SIG-M5 (cell line): ENCODE measurements at regions not wholly inside any gene's neighbourhood (a gene's known extent, or its start where the extent isn't known, plus 50 kb on each side); places are given as distances from the start of the nearest gene placed in this dataset.
"Not testable (repeated sequence)": the region's sequence is repeated elsewhere in the genome, so short reads cannot be mapped to it uniquely, and the experiment has no call there.

Experiments
- DNase-seq: peaks from one replicate; lab custom pipeline; 2025; lab: John Stamatoyannopoulos, UW

DNA sequence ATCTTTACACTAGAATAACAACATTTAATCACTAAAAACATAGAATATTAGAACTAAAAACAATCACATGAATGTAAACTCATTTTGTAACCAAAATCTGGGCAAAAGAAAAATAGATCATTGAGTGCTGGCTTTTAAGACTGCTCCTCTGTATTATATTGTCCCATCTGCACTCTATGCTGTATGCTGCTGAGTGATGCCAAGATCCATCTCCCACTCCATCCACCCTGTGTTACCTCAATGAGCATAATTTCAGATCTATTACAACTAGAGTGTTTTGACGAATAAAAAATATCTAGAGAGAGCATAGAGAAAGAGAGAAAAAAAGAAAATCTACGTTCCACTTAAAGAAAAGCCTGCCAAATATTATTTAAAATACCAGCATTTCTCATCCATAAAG, 1060.4 kb downstream of the ZPLD1 start:
- no peak for DNase-seq

DNA sequence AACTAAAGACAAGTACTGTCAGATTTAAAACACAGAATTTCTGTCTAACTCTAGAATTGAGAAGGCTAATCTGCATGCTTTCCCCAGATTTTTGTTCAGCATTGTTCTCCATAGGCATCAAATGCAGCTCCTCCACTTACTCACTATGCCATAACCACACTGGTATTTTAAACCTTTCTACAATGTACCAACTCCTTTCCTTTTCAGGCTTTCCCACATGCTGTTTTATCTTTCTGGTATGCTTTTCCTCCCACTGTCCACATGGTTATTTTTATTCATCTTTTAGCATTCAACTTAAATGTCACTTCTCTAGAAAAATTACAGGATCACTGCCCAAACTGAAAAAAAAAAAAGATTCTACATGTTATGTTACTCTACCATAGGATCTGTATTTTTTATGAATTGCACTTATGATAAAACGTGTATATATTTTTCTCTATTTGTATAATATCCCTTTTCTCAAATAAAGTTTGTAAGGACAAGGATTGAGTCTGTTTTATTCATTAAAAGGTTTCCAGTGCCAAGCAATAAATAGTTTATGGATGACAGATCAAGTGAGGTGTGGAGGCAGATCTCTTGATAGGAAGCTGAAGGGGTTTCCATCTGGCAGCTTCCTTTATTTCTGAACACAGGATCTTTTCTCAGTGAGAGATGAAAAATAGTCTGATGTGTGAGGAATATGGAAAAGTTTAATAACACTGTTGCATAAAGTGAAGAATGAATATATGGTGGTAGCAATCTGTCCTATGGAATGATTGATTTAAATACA, 1064.5 kb downstream of the ZPLD1 start:
- no peak for DNase-seq

DNA sequence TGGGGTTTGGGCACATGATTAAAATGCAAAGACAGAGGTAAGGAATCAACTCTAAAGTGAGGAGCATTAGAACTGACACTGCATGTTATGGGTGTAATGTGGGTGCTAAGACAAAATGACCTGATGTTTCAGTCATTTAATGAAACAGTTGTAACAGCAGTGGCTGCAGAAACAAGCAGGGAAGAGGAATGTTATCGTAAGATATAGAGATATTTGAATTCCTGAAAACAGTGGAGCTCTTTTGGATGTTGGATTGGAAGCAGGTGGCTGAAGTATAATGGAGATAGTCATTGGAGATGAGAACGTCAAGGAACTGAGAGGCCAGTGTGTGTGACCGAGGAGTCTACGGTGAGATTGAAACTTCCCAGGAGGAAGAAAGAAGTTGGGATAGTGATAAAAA, 1065.2 kb downstream of the ZPLD1 start:
- DNase-seq: no peak

DNA sequence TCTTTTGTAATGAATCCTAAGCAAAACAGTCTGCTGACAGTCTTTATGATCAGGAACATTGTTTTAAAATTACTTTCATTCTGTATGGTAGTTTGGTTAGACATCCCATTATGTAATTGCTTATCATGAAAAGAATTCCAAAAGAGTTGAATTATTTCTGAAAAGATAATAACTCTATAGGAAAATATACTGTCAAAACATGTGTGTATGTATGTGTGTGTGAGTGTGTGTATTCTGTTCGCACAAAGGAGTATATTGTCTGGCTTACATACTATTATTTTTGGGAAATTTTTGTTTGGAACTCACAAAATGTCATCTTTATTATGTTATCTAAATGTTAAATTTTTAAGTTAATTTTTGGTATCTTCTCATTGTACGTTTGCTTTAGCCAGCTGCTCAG, 1075.9 kb downstream of the ZPLD1 start:
- no peak for DNase-seq

- DNase-seq: no peak
Measured at GRCh38 chr3:103511891-103512290, 1077.1 kb downstream of the ZPLD1 start.

GRCh38 chr3:103512595-103512994, 1077.8 kb downstream of the ZPLD1 start:
- DNase-seq: no peak

GRCh38 chr3:103513003-103513402, 1078.2 kb downstream of the ZPLD1 start:
- no peak for DNase-seq

- DNase-seq: no peak
Measured at GRCh38 chr3:103515116-103515515, 1080.3 kb downstream of the ZPLD1 start.

- no peak for DNase-seq
Measured at GRCh38 chr3:103516950-103517349, 1082.1 kb downstream of the ZPLD1 start.

- DNase-seq: not testable (repeated sequence)
Measured at GRCh38 chr3:103531327-103531726, 1096.5 kb downstream of the ZPLD1 start.

DNA sequence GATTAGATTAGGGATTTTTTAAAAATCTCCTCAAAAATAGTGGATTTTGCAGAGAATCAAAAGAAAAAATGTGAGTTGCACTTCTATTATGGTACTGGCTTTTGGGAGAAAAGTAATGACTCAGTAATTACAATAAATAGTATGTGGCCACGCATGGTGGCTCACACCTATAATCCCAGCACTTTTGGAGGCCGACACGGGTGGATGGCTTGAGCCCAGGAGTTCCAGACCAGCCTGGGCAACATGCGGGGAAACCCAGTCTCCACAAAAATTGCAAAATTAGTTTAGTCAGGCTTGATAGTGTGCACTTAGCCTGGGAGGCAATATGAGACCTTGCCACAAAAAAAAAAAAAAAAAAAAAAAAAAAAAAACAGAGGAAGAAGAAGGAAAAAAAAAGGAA, 1098.2 kb downstream of the ZPLD1 start:
- no peak for DNase-seq

DNA sequence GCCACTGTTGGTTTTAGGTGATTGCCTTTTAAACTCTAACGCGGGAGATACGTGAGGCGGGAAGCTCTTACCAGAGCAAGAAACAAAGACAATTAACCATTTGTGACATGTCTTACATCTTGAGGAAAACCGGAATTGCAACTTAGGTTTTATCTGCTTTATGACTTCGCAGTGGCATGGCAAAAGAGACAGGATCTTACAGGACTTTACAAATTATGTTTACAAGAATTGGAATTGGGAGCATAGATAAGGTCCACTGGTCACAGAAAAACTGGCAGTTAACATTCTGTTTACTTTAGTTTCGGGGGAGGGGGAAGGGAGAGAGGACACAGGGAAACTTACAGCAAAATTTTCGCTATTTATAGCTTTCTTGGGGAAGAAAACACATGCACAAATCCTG, 1119.6 kb downstream of the ZPLD1 start:
- DNase-seq: no peak

- not testable (repeated sequence) for DNase-seq
Measured at GRCh38 chr3:103564116-103564515, 1129.3 kb downstream of the ZPLD1 start.

DNA sequence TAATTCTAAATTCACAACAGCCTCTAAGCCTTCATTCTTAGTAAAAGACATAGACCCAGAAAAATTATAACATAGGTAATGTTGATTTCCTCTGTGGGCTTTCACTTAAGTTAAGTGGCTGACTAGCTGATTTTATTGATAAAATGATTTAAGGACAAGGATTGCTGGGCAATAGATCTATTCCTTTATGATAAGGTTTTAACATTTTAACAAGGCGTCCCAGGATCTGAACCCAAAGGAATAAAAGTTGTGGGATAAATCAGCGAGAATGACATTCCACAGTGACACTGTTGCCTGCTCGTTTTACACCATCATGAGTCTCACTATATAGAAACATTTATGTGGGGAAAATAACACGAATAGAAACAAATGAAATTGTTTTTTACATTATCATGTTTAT, 1151.0 kb downstream of the ZPLD1 start:
- no peak for DNase-seq

- no peak for DNase-seq
Measured at GRCh38 chr3:103589770-103590169, 1155.0 kb downstream of the ZPLD1 start.

DNA sequence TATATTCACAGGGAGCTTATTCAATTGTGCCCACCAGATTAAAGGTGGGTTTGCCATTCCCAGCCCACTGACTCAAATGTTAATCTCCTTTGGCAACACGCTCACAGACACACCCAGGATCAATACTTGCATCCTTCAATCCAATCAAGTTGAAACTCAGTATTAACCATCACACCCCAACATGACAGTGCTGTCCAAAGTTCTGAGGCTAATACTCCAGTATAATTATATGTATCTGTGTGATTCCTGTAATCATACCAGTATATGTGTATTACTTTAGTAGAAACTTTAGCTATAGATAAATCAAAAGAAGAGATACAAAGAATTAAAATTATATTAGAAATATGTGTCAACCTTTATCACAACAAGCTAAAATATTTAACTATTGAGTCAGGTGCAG, 1166.0 kb downstream of the ZPLD1 start:
- DNase-seq: no peak

DNA sequence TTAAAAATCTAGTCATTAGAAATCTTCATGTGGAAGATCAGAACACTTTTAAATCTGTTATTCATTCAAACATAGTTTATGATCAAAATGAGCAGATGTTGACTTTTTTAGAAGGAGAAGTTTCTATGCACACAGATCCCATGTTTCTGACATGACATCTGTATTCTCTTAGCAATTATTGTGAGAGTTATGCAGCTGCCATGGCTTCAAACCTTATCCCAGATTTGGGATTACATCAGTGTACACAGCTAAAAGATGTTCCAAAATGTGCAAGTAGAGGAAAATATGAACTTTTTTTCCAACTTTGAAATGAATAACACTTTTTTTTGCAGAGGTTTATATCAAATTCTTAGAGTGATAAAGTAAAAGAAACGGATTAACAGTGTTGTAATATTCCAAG, 1166.9 kb downstream of the ZPLD1 start:
- DNase-seq: no peak

DNA sequence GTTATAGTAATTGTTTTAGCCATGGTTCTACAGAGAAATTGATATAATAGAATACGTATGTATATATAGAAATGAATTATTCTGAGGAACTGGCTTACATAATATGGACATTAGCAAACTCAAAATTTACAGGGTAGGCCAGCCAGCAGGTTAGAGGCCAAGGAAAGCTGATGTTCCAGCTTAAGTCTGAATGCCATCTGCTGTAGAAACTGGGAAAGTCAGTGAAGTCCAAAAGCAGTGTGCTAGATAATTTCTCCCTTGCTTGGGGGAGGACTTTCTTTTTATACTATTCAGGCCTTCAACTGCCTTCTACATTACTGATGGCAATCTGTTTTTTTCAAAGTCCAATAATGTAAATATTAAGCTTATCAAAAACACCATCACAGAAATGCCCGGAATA, 1174.7 kb downstream of the ZPLD1 start:
- DNase-seq: no peak

DNA sequence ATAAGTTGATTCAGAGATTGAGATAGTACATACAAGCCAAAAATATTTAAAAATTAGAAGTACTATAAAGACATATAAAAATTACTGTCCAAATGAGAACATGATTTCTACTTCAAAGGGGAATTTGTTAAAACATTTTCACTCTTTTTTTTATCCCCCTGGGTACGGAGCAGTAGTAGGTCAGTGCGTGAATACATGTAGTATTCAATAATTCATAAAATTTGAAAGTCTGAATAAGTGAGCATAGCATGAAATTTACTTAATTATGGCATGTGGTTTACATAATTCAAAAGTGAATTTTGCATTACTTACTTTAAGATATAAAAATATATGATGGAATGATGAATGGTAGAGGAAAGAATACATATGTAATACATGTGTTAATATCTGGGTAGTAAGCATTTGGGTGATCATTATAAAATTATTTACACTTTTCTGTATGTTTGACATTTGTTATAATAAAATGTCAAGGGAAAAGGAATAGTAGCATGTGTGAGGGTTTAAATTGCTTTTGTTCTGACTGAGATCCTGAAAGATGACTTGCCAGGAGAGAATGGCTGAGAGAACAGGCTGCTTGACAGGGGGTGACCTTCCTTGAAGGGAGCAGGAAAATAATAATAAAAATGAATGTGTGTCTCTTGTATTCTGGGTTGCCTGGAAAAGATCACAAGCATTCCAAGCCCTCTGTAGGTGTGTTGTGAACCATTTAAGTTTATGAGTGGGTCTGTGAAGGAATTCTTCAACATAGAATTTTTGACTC, 1178.8 kb downstream of the ZPLD1 start:
- DNase-seq: no peak

- DNase-seq: no peak
Measured at GRCh38 chr3:103614719-103615118, 1179.9 kb downstream of the ZPLD1 start.

- DNase-seq: no peak
Measured at GRCh38 chr3:103617961-103618360, 1183.1 kb downstream of the ZPLD1 start.

- no peak for DNase-seq
Measured at GRCh38 chr3:103624271-103624670, 1189.5 kb downstream of the ZPLD1 start.

GRCh38 chr3:103629391-103629790, 1194.6 kb downstream of the ZPLD1 start:
- no peak for DNase-seq

GRCh38 chr3:103644450-103644849, 1209.6 kb downstream of the ZPLD1 start:
- DNase-seq: no peak
